Parathyroid adenoma (tissue), 2 donors: ENCODE measurements at regions not wholly inside any gene's neighbourhood (a gene's known extent, or its start where the extent isn't known, plus 50 kb on each side); places are given as distances from the start of the nearest gene placed in this dataset.
"Not testable (repeated sequence)": the region's sequence is repeated elsewhere in the genome, so short reads cannot be mapped to it uniquely, and the experiment has no call there.

Source experiments
- H2AFZ ChIP-seq: fragments of 300-600 bp; sonication (generic); one replicate; pipeline ENCODE4 v1.7.0; 2017; ENCODE audit warnings: antibody characterized with exemption, mild to moderate bottlenecking
- H3K27ac ChIP-seq: fragments of 300-600 bp; sonication (generic); one replicate; pipeline ENCODE4 v1.7.0; 2017
- H3K27me3 ChIP-seq: fragments of 300-600 bp; sonication (generic); one replicate; pipeline ENCODE4 v1.7.0; 2017; ENCODE audit warnings: low read length; ENCODE audit not compliant: control insufficient read depth, insufficient read depth
- H3K36me3 ChIP-seq: fragments of 300-600 bp; sonication (generic); one replicate; pipeline ENCODE4 v1.7.0; 2017; ENCODE audit warnings: low read length; ENCODE audit not compliant: control insufficient read depth, insufficient read depth
- H3K4me1 ChIP-seq: fragments of 300-600 bp; sonication (generic); one replicate; pipeline ENCODE4 v1.7.0; 2017; ENCODE audit warnings: control low read depth
- H3K4me2 ChIP-seq: fragments of 300-600 bp; sonication (generic); one replicate; pipeline ENCODE4 v1.7.0; 2017; ENCODE audit warnings: low read length
- H3K4me3 ChIP-seq: fragments of 300-600 bp; sonication (generic); one replicate; pipeline ENCODE4 v1.7.0; 2017; ENCODE audit warnings: low read depth, low read length
- H3K79me2 ChIP-seq: fragments of 300-600 bp; sonication (generic); one replicate; pipeline ENCODE4 v1.7.0; 2017; ENCODE audit warnings: control low read depth
- H3K9ac ChIP-seq: fragments of 300-600 bp; sonication (generic); one replicate; pipeline ENCODE4 v1.7.0; 2017; ENCODE audit warnings: mild to moderate bottlenecking
- H3K9me3 ChIP-seq: fragments of 300-600 bp; sonication (generic); one replicate; pipeline ENCODE4 v1.7.0; 2017; ENCODE audit warnings: low read length; ENCODE audit not compliant: control insufficient read depth
- TF ChIP-seq, protein P1 (sequence below): fragments of 300-600 bp; sonication (generic); IDR thresholded peaks from one replicate; pipeline ENCODE4 v1.7.0; 2017; ENCODE audit warnings: antibody characterized with exemption, mild to moderate bottlenecking
- donor health status: primary hyperparathyroidism.

DNA sequence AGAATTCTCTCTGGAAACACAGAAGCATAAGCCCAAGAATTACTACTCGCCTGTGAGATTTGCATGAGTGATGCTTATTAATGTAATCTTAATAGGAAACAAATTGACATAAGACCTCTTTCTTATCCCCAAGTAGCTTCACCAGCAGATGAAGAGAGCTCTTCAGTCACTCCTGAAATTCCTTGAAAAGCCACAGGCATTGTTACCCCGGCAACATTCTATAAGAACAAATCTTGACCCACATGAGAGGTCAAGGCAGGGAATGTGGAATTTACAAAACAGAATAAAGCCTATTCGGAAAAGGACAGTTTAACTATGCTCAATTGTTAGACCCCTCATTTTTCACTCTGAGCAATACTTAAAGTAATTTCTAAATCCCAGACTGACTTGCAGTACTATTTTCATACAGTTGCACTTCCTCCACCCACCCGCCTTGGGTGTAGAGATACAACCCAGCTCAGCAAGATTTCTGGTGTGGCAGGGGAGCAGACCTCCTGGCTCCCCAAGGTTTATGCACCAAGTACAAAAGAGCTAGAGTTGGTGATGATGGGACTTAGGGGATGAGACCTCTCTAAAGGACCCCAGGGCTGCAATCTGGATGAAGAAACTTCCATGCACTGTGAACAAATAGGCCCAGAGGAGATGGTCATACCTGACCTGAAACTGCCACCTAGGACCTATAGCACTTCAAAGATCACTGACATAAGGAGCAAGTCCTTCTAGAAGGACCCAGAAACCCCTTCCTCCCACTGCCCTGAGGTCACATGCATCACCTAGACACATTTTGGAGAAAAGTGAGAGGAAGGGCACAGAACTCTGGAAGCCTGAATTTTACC lies 242.1 kb downstream of the ZNF608 start:
- Histone ChIP-seq H3K4me1 (no peaks in the 10 kb centered on the region), H3K27me3 (no peaks in the 10 kb centered on the region), H3K4me2 (no peak overlapping the region), H3K36me3 (no peaks in the 10 kb centered on the region), H3K4me3 (no peak overlapping the region), H3K9me3 (no peaks in the 10 kb centered on the region), H3K27ac (no peak overlapping the region), H3K79me2 (no peaks in the 10 kb centered on the region), H2AFZ (no peak overlapping the region), H3K9ac (no peak overlapping the region)
- TF ChIP-seq, protein P1, sequence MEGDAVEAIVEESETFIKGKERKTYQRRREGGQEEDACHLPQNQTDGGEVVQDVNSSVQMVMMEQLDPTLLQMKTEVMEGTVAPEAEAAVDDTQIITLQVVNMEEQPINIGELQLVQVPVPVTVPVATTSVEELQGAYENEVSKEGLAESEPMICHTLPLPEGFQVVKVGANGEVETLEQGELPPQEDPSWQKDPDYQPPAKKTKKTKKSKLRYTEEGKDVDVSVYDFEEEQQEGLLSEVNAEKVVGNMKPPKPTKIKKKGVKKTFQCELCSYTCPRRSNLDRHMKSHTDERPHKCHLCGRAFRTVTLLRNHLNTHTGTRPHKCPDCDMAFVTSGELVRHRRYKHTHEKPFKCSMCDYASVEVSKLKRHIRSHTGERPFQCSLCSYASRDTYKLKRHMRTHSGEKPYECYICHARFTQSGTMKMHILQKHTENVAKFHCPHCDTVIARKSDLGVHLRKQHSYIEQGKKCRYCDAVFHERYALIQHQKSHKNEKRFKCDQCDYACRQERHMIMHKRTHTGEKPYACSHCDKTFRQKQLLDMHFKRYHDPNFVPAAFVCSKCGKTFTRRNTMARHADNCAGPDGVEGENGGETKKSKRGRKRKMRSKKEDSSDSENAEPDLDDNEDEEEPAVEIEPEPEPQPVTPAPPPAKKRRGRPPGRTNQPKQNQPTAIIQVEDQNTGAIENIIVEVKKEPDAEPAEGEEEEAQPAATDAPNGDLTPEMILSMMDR: no peak

DNA sequence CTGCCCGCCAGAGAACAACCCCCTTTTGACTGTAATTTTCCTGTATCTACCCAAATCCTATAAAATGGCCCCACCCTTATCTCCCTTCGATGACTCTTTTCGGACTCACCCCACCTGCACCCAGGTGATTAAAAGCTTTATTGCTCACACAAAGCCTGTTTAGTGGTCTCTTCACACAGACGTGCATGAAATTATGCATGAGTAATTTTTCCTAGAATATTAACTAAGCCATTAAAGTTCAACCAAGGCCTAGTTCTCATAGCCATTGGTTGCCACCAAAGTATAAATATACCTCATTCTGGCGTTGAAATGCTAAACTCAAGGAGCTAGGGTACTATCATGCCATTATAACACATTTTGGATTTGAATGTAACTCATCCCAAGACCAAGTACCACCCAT lies 243.9 kb downstream of the ZNF608 start:
- Histone ChIP-seq H2AFZ (no peak overlapping the region), H3K9ac (no peak overlapping the region), H3K9me3 (no peaks in the 10 kb centered on the region), H3K36me3 (no peaks in the 10 kb centered on the region), H3K79me2 (no peaks in the 10 kb centered on the region), H3K4me2 (no peak overlapping the region), H3K27me3 (no peaks in the 10 kb centered on the region), H3K4me3 (no peak overlapping the region), H3K4me1 (no peaks in the 10 kb centered on the region), H3K27ac (no peak overlapping the region)
- TF ChIP-seq, protein P1: no peak

DNA sequence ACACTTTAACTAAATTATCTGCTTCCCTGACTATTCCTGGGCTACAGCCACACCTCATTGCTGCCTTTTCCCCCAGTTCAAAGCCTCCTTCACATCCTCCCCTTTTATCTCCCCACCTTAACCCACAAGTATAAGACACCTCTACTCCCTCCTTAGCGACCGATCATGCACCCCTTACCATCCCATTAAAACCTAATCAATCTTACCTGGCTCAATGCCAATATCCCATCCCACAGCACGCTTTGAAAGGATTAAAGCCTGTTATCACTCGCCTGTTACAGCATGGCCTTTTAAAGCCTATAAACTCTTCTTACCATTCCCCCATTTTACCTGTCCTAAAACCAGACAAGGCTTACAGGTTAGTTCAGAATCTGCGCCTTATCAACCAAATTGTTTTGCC lies 246.6 kb downstream of the ZNF608 start:
- not testable (repeated sequence) for H3K9me3 ChIP-seq, H3K4me1 ChIP-seq, H2AFZ ChIP-seq, H3K4me3 ChIP-seq, H3K27ac ChIP-seq, H3K79me2 ChIP-seq, H3K36me3 ChIP-seq, H3K9ac ChIP-seq, H3K4me2 ChIP-seq, H3K27me3 ChIP-seq

DNA sequence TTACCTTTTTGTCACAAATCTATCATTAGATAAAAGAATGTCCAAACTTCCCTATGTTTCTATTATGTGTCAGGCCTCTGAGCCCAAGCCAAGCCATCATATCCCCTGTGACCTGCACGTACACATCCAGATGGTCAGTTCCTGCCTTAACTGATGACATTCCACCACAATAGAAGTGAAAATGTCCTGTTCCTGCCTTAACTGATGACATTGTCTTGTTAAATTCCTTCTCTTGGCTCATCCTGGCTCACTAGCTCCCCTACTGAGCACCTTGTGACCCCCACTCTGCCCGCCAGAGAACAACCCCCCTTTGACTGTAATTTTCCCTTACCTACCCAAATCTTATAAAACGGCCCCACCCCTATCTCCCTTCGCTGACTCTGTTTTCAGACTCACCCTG lies 249.5 kb downstream of the ZNF608 start:
- not testable (repeated sequence) for H2AFZ ChIP-seq, H3K27ac ChIP-seq, H3K36me3 ChIP-seq, H3K4me3 ChIP-seq, H3K4me2 ChIP-seq, H3K4me1 ChIP-seq, H3K27me3 ChIP-seq, H3K9me3 ChIP-seq, H3K79me2 ChIP-seq, H3K9ac ChIP-seq

DNA sequence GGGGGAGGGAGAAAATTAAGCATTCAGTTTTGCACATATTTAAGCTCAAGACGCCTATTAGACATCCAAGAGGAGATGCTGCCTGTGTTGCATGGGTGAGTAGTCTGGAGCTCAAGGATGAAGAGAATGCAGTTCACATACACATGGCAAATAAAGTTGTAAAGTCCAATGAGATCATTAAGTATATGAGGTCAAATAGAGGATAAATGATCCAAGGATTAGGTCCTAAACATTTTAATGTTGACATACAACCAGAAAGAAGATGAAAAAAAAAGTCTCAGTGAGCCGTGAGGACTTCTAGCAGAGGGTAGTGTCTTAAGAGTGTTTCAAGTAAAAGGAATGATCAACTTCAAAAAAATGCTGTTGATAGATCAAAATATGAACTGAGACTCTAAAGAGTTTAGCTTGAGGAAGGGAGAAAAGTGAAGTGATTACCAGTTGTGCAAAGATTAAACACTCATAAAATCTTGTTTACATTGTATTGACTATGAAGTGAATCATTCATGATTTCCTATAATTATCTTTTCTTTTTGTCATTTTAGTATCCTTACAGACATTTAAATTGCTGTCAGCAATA lies 251.8 kb downstream of the ZNF608 start:
- no peaks in the 10 kb centered on the region for H3K4me1 ChIP-seq
- no peak overlapping the region for H3K27ac ChIP-seq
- H3K36me3 ChIP-seq: no peaks in the 10 kb centered on the region
- H3K4me3 ChIP-seq: no peak overlapping the region
- TF ChIP-seq, protein P1: no peak
- H3K9ac ChIP-seq: no peak overlapping the region
- no peaks in the 10 kb centered on the region for H3K27me3 ChIP-seq
- no peak overlapping the region for H3K4me2 ChIP-seq
- no peaks in the 10 kb centered on the region for H3K9me3 ChIP-seq
- H3K79me2 ChIP-seq: no peaks in the 10 kb centered on the region
- H2AFZ ChIP-seq: no peak overlapping the region
